GM12892 (cell line): ENCODE measurements at regions not wholly inside any gene's neighbourhood (a gene's known extent, or its start where the extent isn't known, plus 50 kb on each side); places are given as distances from the start of the nearest gene placed in this dataset.

ENCODE experiments used
- DNase-seq: peaks from one replicate; pipeline ENCODE4 v3.0.0; 2011; ENCODE audit not compliant: insufficient read length
- FAIRE-seq: peaks from 2 replicates; lab custom pipeline; 2011; peaks lifted over from hg19 to GRCh38; lab: Jason Lieb, UNC
- POLR2A ChIP-seq: IDR thresholded peaks from 2 replicates; pipeline ENCODE4 v1.6.1; 2011; ENCODE audit warnings: low read depth, low read length, control low read depth
- POLR2AphosphoS5 ChIP-seq: IDR thresholded peaks from 2 replicates; pipeline ENCODE4 v1.6.1; 2011; ENCODE audit warnings: low read depth, low read length, control low read depth
- TAF1 ChIP-seq: IDR thresholded peaks from 2 replicates; pipeline ENCODE4 v1.6.1; 2011; ENCODE audit warnings: low read depth, mild to moderate bottlenecking, control low read depth, low read length, borderline replicate concordance

DNA sequence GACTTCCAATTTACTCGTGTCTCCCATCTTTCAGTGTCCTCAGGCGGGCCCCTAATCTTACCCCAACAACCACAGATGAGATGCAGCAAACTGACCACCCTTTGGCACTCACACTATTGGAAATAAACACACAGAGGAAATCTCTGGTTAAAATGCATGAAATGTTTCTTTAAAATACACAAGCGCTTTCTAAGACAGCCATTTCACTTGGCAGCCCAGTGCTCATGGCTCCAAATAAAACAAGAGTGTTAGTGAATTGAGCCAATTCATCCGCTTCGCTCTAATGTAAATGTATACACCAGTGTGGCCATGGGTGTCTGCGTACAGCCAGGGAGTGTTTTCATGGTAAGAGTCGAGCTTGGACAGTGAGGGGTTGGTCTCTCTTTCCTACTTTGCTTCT, 282.9 kb downstream of the CLIC5 start:
- TF ChIP-seq POLR2A (no peak), POLR2AphosphoS5 (no peak), TAF1 (no peak)
- DNase-seq (no peak), FAIRE-seq (no peak)

DNA sequence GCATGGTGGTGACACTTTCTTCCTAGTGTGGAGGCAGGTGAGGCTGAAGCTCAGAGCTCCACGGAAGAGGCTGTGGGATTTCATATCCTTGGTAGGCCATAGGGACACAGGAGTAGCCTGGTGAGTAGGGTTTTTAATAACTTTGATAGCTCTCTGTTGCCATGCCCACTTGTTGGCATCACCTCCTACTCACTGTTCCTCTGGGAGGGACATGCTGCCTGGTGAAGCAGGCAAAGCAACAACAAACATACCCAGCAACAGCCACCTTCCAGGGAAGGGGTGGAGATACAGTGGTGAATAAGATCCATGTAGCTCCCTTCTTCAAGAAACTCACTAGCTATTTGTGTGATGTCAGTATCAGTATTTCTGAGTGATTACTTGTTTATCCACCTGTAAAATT, 285.4 kb downstream of the CLIC5 start:
- TF ChIP-seq POLR2A: no peak
- DNase-seq: no peak
- FAIRE-seq: no peak

GRCh38 chr6:45728674-45729073, 287.0 kb downstream of the CLIC5 start:
- no peak for DNase-seq
- TF ChIP-seq POLR2A (no peak), TAF1 (no peak), POLR2AphosphoS5 (no peak)
- no peak for FAIRE-seq

- DNase-seq (no peak), FAIRE-seq (no peak)
- TF ChIP-seq POLR2AphosphoS5: no peak
- TF ChIP-seq TAF1: no peak
- TF ChIP-seq POLR2A: no peak
Observed at GRCh38 chr6:45727819-45728449, 287.7 kb downstream of the CLIC5 start.

- TF ChIP-seq POLR2A (no peak), POLR2AphosphoS5 (no peak), TAF1 (no peak)
- no peak for DNase-seq
- no peak for FAIRE-seq
Observed at GRCh38 chr6:45727228-45727627, 288.4 kb downstream of the CLIC5 start.

DNA sequence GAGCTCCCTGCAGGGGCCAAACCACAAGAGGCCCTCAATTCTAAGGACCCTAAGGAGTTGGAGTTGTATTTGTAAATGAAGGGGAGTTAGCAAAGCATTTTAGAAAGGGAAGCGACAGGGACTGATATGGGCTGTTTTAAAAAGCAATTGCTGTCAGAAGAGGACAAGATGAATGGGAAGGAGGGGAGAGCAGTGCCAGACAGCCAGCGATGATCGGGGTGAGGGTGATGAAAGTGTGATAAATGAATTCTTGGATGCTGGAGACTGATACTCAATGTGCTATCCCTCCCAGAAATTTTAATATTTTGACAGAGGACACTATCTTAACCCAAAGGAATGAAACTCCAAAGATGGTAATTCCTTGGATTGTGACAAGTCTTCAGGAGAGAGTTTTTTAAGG, 289.2 kb downstream of the CLIC5 start:
- DNase-seq (no peak), FAIRE-seq (no peak)
- TF ChIP-seq POLR2AphosphoS5 (no peak), TAF1 (no peak), POLR2A (no peak)

- TF ChIP-seq POLR2A (no peak), POLR2AphosphoS5 (no peak), TAF1 (no peak)
- DNase-seq (no peak), FAIRE-seq (no peak)
Observed at GRCh38 chr6:45724511-45724910, 291.1 kb downstream of the CLIC5 start.

GRCh38 chr6:45724027-45724426, 291.6 kb downstream of the CLIC5 start:
- no peak for FAIRE-seq
- TF ChIP-seq POLR2AphosphoS5 (no peak), TAF1 (no peak), POLR2A (no peak)

DNA sequence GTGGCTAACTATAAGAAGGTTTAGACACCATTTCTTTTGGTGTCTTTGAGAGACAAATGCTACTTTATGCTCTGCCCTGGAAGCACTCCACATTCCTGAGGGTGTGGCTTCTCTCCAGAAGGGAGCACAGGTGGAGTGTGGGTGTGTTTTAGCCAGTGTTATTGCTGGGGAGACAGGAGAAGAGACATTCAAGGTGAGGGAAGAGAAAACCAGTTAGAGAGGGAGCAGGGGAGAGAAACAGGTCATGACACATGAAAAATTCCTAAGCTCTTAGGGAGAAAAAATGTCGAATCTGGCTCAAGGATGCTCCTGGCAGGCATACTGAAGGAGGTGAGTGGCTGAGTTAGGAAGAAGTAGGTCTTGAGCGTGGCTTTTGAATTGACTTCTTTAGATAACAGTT, 292.8 kb downstream of the CLIC5 start:
- DNase-seq: no peak
- TF ChIP-seq TAF1 (no peak), POLR2A (no peak), POLR2AphosphoS5 (no peak)
- FAIRE-seq: no peak

More at GRCh38 chr6:45724027-45724426, 291.6 kb downstream of the CLIC5 start:
- no peak for DNase-seq

DNA sequence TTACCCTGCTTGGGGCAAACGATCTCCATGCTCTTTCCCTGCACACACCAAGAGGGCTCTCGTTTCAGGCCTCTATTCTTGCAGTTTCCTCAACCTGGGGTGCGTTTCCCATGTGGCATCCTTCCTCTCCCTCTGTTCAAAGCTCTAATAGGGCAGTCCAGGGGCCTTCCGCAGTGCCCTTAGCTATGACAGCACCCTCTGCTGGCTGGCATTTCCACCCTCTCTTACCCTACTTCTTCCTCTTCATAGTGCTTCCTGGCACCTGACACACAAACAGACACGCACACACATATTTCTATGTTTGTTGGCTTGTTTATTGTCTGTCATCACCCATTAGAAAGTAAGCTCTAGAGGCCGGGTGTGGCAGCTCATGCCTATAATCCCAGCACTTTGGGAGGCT, 294.0 kb downstream of the CLIC5 start:
- TF ChIP-seq POLR2AphosphoS5 (no peak), POLR2A (no peak)
- DNase-seq (no peak), FAIRE-seq (no peak)

- no peak for FAIRE-seq
- TF ChIP-seq POLR2A (no peak), POLR2AphosphoS5 (no peak), TAF1 (no peak)
- no peak for DNase-seq
Observed at GRCh38 chr6:45718871-45719270, 296.8 kb downstream of the CLIC5 start.

- FAIRE-seq (no peak), DNase-seq (no peak)
- no peak for TF ChIP-seq POLR2AphosphoS5
- TF ChIP-seq POLR2A: no peak
- TF ChIP-seq TAF1: no peak
Observed at GRCh38 chr6:45718131-45718530, 297.5 kb downstream of the CLIC5 start.
